ENCODE measurements at regions not wholly inside any gene's neighbourhood (a gene's known extent, or its start where the extent isn't known, plus 50 kb on each side); places are given as distances from the start of the nearest gene placed in this dataset.

GRCh38 chr15:57835119-57835518, 128.6 kb downstream of the POLR2M start:
- TF ChIP-seq CTCF (IDR thresholded peaks at IDR 0.05) (no peak), POLR2A (IDR thresholded peaks at IDR 0.05) (no peak)
